Muscle layer of colon (tissue), 2 donors: ENCODE measurements at regions not wholly inside any gene's neighbourhood (a gene's known extent, or its start where the extent isn't known, plus 50 kb on each side); places are given as distances from the start of the nearest gene placed in this dataset.
"Not testable (repeated sequence)": the region's sequence is repeated elsewhere in the genome, so short reads cannot be mapped to it uniquely, and the experiment has no call there.

Source experiments
- H3K27ac ChIP-seq: one replicate; pipeline ENCODE4 v1.7.0; 2013; ENCODE audit warnings: low read depth, mild to moderate bottlenecking, low read length, moderate library complexity
- H3K27me3 ChIP-seq, 2 donors: one replicate each; pipeline ENCODE4 v1.7.0; 2013; ENCODE audit warnings: low read length in 2 of 2, mild to moderate bottlenecking in 2 of 2; ENCODE audit not compliant: insufficient read depth in 2 of 2, control insufficient read depth in 1 of 2
- H3K36me3 ChIP-seq: one replicate; pipeline ENCODE4 v1.7.0; 2013; ENCODE audit warnings: mild to moderate bottlenecking, low read length; ENCODE audit not compliant: insufficient read depth
- H3K4me1 ChIP-seq: one replicate; pipeline ENCODE4 v1.7.0; 2013; ENCODE audit warnings: mild to moderate bottlenecking, low read length; ENCODE audit not compliant: insufficient read depth
- H3K4me3 ChIP-seq, 2 donors: one replicate each; pipeline ENCODE4 v1.7.0; 2013; ENCODE audit warnings: low read length in 2 of 2, low read depth in 1 of 2, mild to moderate bottlenecking in 1 of 2, moderate library complexity in 1 of 2
- H3K9ac ChIP-seq: one replicate; pipeline ENCODE4 v1.7.0; 2013; ENCODE audit warnings: low read length
- H3K9me3 ChIP-seq: one replicate; pipeline ENCODE4 v1.7.0; 2013; ENCODE audit warnings: mild to moderate bottlenecking, low read length
- donor health status: abdominal sarcoma.
- donor health status: Adenocarcinoma of cecum.

DNA sequence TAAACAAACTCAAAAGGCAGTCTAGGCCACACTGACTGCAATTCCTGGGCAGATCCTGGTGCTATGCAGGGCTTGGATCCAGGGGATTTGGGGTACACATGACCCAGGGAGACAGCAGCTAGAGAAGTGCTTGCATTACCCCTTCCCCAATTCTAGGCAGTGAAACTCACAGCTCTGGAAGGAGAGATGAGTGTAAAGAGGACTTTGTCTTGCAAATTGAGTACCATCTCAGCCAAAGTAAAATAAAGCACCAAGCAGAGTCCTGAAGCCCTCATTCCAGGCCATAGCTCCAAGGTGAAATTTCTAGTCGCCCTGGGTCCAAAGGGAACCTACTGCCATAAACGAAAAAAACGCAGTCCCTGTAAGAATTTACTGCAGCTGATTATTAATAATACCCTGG is 644.9 kb upstream of the FLRT2 start:
- no peaks in the 10 kb centered on the region for H3K36me3 ChIP-seq
- no peaks in the 10 kb centered on the region for H3K27me3 ChIP-seq
- no peak overlapping the region for H3K9ac ChIP-seq
- no peaks in the 10 kb centered on the region for H3K9me3 ChIP-seq
- H3K27ac ChIP-seq = no peak overlapping the region
- H3K4me3 ChIP-seq = no peak overlapping the region
- no peaks in the 10 kb centered on the region for H3K4me1 ChIP-seq

DNA sequence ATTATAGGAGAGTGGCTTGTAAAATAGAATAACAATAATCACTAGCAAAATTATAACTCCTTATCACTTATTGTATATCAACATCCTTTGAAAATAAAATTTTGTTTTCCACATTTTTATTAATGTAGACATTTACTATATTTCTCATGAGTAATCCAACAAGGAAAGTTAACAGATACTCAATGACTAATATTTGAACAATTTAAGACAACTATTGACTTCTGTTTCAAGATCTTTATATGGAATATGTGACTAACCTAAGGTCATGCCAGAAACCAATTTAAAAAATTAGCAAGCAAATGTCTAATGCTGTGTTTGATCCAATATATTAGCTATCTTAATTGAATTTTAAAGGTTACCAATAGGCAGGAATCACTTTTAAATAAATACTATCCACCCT is 638.5 kb upstream of the FLRT2 start:
- no peak overlapping the region for H3K27ac ChIP-seq
- no peak overlapping the region for H3K4me3 ChIP-seq
- H3K4me1 ChIP-seq = no peaks in the 10 kb centered on the region
- H3K27me3 ChIP-seq = no peaks in the 10 kb centered on the region
- no peaks in the 10 kb centered on the region for H3K9me3 ChIP-seq
- H3K36me3 ChIP-seq = no peaks in the 10 kb centered on the region
- no peak overlapping the region for H3K9ac ChIP-seq

DNA sequence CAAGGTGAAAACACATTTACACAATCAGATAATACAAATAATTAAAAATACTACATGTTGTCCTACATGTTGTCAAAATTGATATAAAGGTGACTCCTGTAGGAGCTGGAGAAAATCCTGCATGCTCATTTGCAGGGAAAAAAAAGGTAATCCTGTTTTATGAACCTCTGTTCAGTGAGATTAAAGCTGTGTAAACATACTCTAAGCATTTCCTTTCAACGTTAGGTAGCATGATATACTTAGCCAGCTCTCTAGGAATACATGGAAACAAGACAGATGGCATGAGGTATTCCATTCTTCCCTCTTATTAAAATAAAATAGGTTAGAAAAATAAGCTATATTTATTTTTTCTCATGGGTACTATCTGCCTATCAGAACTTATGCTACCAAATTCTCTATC is 635.7 kb upstream of the FLRT2 start:
- no peaks in the 10 kb centered on the region for H3K27me3 ChIP-seq
- no peaks in the 10 kb centered on the region for H3K36me3 ChIP-seq
- H3K4me1 ChIP-seq = no peaks in the 10 kb centered on the region
- no peak overlapping the region for H3K27ac ChIP-seq
- no peak overlapping the region for H3K4me3 ChIP-seq
- H3K9ac ChIP-seq = no peak overlapping the region
- no peaks in the 10 kb centered on the region for H3K9me3 ChIP-seq

DNA sequence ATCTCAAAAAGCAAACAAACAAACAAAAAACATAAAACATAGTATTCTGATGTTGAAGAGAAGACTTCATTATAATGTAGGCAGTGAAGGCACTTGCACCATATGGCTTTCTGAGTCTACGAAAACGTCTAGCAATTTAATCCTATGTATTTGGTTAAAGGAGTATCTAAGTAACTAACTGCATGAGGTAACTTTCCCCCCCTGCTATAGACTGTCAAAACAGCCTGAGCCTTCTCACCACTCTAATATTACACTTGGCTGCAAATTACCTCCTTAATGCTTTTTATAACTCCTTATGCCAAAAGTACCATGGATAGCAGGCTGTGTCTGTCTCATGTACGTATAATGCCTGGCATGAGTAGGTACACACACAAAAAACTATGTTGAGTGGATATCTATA is 607.6 kb upstream of the FLRT2 start:
- Histone ChIP-seq H3K27me3 (no peaks in the 10 kb centered on the region), H3K27ac (no peak overlapping the region), H3K4me1 (no peaks in the 10 kb centered on the region), H3K9me3 (no peaks in the 10 kb centered on the region), H3K4me3 (no peak overlapping the region), H3K36me3 (no peaks in the 10 kb centered on the region), H3K9ac (no peak overlapping the region)

DNA sequence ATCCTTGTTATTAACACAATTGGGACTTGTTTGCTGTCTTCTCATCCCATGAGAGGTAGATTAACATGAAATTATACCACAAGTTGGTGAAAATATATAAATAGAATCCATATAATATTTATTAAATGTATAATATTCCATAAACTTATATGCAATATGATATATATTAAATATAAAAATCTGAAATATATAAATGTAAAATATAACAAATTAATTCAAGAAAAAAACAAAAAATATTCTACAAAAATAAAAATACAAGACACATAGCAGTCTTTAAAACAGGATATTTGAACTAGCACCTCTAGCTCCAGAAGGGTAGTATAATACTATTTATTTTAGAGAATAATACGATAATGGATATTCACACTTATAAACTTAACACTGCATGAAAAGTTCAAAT is 603.3 kb upstream of the FLRT2 start:
- Histone ChIP-seq H3K4me1 (no peaks in the 10 kb centered on the region), H3K4me3 (no peak overlapping the region), H3K9ac (no peak overlapping the region), H3K27me3 (no peaks in the 10 kb centered on the region), H3K9me3 (no peaks in the 10 kb centered on the region), H3K36me3 (no peaks in the 10 kb centered on the region), H3K27ac (no peak overlapping the region)

DNA sequence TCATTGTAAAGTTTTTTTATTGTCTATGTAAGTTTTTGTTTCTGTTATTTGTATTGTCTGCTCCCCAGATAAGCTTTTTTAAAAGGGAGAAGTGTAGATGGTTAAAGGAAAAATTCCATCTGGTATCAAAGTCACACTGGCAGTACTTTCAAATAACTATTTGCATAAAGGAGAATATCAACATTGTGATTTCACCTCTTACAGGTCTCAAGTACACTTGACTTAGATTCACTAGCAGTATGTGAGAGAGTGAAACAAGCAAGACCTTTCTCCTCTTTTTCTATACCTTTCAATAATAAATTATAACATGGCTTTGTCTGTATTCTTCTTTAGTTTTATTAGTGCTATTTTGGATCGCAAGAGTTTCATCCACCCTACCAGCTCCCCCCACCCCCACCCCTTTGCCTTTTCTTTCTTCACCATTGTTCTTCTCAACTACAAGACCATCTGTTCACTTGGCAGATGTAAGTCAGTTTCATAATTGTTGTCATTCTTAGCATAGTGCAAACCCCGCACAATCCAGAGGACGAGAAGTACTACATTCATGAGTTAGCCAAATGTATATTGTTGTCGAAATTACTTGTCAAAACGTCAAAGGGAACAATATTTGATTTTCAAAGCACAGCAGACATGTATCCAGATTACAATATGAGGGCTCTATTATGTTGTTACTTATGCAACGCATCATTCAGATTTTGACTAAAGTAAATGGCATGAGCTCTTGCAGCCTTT is 602.7 kb upstream of the FLRT2 start:
- Histone ChIP-seq H3K4me3 (no peak overlapping the region), H3K9me3 (no peaks in the 10 kb centered on the region), H3K4me1 (no peaks in the 10 kb centered on the region), H3K27me3 (no peaks in the 10 kb centered on the region), H3K27ac (no peak overlapping the region), H3K9ac (no peak overlapping the region), H3K36me3 (no peaks in the 10 kb centered on the region)

DNA sequence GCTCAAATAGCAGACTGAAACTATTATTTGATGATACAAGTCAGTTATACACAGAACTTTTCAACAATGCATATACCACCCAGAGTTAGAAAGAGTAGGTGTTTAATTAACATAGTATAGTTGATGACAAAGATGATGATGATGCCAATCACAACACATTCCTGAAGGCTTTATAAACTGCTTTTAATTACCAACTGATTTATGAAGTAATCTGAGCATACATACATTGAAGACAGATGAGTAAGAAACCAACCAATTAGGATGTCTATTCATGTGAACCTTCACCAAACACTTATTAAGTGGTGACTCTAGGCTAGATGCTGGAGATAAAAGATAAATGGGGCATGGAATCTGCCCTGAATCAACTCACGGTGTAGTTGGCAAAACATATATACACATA is 600.9 kb upstream of the FLRT2 start:
- no peaks in the 10 kb centered on the region for H3K4me1 ChIP-seq
- H3K27ac ChIP-seq = no peak overlapping the region
- H3K4me3 ChIP-seq = no peak overlapping the region
- no peaks in the 10 kb centered on the region for H3K27me3 ChIP-seq
- H3K9me3 ChIP-seq = no peaks in the 10 kb centered on the region
- no peak overlapping the region for H3K9ac ChIP-seq
- no peaks in the 10 kb centered on the region for H3K36me3 ChIP-seq

DNA sequence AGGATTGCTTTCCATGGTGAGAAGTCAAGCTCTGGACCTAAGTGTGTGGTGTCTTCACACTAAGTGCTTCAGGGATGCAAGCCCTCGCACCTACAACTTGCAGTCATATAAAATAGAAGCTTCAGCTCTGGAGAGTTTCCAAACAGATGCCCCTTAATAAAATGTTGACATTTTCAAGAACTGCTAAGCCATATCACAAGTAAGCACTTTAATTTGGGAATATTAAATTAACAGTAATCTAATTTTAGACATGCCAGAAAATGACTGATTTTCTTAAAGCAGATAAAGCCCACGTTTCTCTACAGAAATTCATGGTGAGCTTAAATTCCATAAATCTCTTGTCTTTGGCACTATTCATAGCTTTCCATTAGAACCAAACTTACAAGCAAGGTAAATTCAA is 600.1 kb upstream of the FLRT2 start:
- Histone ChIP-seq H3K9ac (no peak overlapping the region), H3K4me1 (no peaks in the 10 kb centered on the region), H3K36me3 (no peaks in the 10 kb centered on the region), H3K9me3 (no peaks in the 10 kb centered on the region), H3K4me3 (no peak overlapping the region), H3K27ac (no peak overlapping the region), H3K27me3 (no peaks in the 10 kb centered on the region)

DNA sequence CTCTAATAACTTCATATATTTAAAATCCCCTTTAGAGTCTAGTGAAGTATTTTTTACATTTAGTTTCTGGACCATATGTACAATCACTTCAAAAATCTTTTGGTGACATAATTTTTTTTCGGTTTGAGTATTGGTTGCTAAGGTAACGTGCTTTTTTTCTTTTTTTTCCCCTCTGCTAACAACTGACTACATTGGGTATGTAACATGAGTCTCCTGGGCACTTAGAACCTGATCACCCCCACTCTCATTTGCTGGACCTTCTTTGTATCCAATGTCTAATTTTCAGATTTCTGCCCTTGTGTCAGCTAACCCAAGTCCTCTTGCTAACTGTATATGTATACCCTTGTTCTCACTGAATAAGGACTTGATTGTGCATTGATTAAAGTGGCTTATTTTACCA is 592.9 kb upstream of the FLRT2 start:
- Histone ChIP-seq H3K4me1 (no peaks in the 10 kb centered on the region), H3K27ac (no peak overlapping the region), H3K4me3 (no peak overlapping the region), H3K9me3 (no peaks in the 10 kb centered on the region), H3K27me3 (no peaks in the 10 kb centered on the region), H3K9ac (no peak overlapping the region), H3K36me3 (no peaks in the 10 kb centered on the region)

DNA sequence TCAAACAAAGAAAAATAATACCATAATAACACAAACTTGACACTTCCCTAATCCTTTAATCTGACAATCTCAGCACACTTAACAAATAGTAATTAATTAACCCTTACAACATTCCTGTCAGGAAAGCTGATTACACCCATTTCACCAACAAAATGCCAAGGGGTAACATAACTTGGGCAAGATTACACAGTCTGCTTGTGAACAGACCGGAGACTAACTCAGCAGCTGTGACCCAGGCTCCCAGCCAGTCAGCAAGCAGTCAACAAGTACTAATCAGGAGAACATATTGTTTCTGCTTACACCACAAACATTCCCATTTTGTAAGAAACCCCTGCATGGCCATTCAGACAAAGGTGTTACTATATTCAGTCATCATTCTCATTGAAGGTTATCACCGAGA is 592.5 kb upstream of the FLRT2 start:
- H3K27ac ChIP-seq = no peak overlapping the region
- no peaks in the 10 kb centered on the region for H3K36me3 ChIP-seq
- H3K9me3 ChIP-seq = no peaks in the 10 kb centered on the region
- H3K4me1 ChIP-seq = no peaks in the 10 kb centered on the region
- H3K27me3 ChIP-seq = no peaks in the 10 kb centered on the region
- no peak overlapping the region for H3K9ac ChIP-seq
- H3K4me3 ChIP-seq = no peak overlapping the region

DNA sequence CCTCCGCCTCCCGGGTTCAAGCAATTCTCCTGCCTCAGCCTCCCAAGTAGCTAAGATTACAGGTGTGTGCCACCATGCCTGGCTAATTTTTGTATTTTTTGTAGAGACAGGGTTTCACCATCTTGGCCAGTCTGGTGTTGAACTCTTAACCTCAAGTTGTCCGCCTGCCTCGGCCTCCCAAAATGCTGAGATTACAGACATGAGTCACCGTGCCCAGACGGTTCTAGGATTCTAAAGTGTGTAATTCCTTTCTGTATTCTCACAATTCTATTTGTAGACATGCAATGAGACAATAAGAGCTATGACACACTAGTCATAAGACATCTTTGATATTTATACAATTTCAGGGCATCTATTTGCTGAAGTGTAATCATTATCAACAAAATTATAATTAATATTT is 585.0 kb upstream of the FLRT2 start:
- not testable (repeated sequence) for H3K9me3 ChIP-seq, H3K27me3 ChIP-seq, H3K9ac ChIP-seq, H3K4me3 ChIP-seq, H3K36me3 ChIP-seq, H3K4me1 ChIP-seq, H3K27ac ChIP-seq

DNA sequence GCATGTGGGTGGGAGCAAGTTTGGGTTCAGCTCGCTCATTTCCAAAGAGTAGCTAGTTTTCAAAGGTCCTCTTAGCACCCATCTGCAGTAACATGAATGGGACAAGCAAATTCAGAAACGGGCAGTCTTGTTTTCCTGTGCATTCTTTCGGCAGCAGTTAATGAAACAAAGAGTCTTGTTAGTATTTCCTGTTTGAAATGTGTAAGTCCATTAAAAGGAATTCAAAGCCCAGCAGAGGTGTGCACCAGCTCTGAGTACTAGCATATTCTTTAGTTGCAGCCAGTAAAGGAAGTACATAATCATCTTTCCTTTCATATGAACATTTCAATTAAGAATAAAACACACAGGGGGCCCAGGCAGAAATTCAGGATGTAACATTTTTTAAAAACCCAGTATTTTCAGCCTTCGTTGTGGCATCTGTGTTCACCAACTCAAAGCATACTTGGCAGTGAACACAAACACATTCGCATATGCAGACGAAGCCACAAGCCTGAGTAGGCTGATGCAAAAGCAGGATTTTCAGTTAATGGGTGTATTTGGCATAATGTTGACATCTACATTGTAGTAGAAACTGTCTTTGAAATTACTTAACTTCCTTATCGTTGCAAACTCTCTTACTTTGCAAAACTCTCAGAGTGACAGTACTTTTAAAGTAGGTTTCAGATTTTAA is 570.0 kb upstream of the FLRT2 start:
- Histone ChIP-seq H3K36me3 (no peaks in the 10 kb centered on the region), H3K4me3 (no peak overlapping the region), H3K27ac (no peak overlapping the region), H3K9ac (no peak overlapping the region), H3K4me1 (no peaks in the 10 kb centered on the region), H3K9me3 (no peaks in the 10 kb centered on the region), H3K27me3 (no peaks in the 10 kb centered on the region)
